ENCODE measurements at regions not wholly inside any gene's neighbourhood (a gene's known extent, or its start where the extent isn't known, plus 50 kb on each side); places are given as distances from the start of the nearest gene placed in this dataset.

DNA sequence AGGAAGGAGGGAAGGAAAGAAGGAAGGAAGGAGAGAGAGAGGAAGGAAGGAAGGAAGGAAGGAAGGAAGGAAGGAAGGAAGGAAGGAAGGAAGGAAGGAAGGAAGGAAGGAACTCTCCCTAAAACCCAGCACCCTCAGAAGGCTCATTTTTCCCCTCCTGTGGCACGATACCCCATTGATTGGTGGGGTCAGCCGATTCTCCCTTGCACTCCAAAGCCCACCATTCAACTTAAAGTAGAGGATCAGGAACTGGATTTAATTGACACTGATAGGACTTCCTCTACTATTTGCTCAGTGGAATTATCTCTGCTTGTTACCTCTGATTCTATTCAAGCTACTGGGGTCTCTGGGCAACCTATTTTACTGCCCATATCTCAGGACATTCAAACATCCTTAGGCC, 199.2 kb upstream of the MAOA start:
- TF ChIP-seq, protein P1, sequence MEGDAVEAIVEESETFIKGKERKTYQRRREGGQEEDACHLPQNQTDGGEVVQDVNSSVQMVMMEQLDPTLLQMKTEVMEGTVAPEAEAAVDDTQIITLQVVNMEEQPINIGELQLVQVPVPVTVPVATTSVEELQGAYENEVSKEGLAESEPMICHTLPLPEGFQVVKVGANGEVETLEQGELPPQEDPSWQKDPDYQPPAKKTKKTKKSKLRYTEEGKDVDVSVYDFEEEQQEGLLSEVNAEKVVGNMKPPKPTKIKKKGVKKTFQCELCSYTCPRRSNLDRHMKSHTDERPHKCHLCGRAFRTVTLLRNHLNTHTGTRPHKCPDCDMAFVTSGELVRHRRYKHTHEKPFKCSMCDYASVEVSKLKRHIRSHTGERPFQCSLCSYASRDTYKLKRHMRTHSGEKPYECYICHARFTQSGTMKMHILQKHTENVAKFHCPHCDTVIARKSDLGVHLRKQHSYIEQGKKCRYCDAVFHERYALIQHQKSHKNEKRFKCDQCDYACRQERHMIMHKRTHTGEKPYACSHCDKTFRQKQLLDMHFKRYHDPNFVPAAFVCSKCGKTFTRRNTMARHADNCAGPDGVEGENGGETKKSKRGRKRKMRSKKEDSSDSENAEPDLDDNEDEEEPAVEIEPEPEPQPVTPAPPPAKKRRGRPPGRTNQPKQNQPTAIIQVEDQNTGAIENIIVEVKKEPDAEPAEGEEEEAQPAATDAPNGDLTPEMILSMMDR (IDR thresholded peaks at IDR 0.05; ENCODE audit: low read depth, low read length) = no peak
- no peaks in the 10 kb centered on the region for H3K9me3 ChIP-seq (ENCODE audit: low read depth)
- no peaks in the 10 kb centered on the region for H3K4me1 ChIP-seq (ENCODE audit: low read depth)
- H3K4me3 ChIP-seq = no peak overlapping the region
- no peak for DNase-seq (ENCODE audit: low read depth in 1 of 2, low spot score in 1 of 2)
- no peaks in the 10 kb centered on the region for H3K36me3 ChIP-seq
- no peak overlapping the region for H3K27ac ChIP-seq
- H3K27me3 ChIP-seq = no peaks in the 10 kb centered on the region

DNA sequence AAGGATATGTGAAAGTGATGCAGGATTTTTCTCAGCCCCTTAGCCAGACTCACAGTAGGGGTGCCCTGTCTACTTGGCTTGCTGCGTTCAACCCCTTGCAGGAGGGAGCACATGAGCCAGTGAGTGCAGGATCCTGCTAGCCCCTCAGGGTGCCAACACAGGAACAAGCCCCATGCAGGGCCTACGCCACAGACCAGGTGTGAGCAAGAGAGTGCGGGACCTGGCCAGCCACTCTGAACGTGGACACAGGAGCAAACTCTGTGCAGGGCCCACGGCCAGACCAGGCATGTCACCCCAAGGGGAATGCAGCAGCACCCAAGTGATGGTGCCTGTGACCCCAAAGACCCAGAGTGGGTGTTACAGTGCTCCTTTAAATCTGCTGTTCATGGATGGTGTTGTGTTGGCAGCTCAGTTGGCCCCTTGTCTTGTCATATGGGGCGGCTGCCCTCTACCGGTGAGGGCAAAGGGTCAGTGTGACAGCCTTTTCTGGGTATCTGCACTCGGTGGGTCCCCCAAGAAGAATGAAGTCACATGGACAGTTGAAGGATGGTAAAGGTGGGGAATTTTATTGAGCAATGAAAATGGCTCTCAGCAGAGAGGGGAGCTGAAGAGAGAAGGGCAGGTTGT, 188.4 kb upstream of the MAOA start:
- no peak overlapping the region for H3K27ac ChIP-seq
- no peak for DNase-seq (ENCODE audit: low read depth in 1 of 2, low spot score in 1 of 2)
- TF ChIP-seq, protein P1 (IDR thresholded peaks at IDR 0.05; ENCODE audit: low read depth, low read length) = no peak
- H3K36me3 ChIP-seq = no peaks in the 10 kb centered on the region
- no peaks in the 10 kb centered on the region for H3K4me1 ChIP-seq (ENCODE audit: low read depth)
- H3K4me3 ChIP-seq = no peak overlapping the region
- H3K27me3 ChIP-seq = no peaks in the 10 kb centered on the region
- H3K9me3 ChIP-seq (ENCODE audit: low read depth) = no peaks in the 10 kb centered on the region

GRCh38 chrX:43469391-43470054, 186.6 kb upstream of the MAOA start:
- H3K27ac ChIP-seq = no peak overlapping the region
- DNase-seq (ENCODE audit: low read depth in 1 of 2, low spot score in 1 of 2) = no peak
- TF ChIP-seq, protein P1 (IDR thresholded peaks at IDR 0.05; ENCODE audit: low read depth, low read length) = no peak

DNA sequence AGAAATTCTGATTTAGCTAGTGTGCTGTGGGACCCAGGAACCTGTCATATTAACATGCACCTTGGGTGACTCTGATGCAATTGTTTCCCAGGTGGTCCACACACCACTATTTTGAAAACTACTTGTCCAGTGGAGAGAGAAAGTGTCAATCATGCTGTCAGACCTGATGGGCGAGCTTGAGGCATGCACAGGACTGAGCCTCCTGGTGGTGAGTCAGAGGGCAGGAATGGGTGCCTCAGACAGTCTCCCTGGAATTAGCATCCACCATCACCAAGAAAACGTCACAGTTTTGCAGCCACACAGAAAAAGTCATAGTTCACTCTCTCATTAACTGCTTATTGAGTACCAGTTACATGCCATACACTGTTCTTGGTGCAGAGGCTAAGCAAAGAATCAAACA, 181.8 kb upstream of the MAOA start:
- Histone ChIP-seq H3K4me1 (ENCODE audit: low read depth) (no peaks in the 10 kb centered on the region), H3K9me3 (ENCODE audit: low read depth) (no peaks in the 10 kb centered on the region), H3K36me3 (no peaks in the 10 kb centered on the region), H3K27me3 (no peaks in the 10 kb centered on the region), H3K27ac (no peak overlapping the region), H3K4me3 (no peak overlapping the region)
- no peak for DNase-seq (ENCODE audit: low read depth in 1 of 2, low spot score in 1 of 2)
- TF ChIP-seq, protein P1 (IDR thresholded peaks at IDR 0.05; ENCODE audit: low read depth, low read length) = no peak

More at GRCh38 chrX:43469391-43470054, 186.6 kb upstream of the MAOA start:
- H3K4me3 ChIP-seq = no peak overlapping the region
- no peaks in the 10 kb centered on the region for H3K4me1 ChIP-seq (ENCODE audit: low read depth)
- H3K36me3 ChIP-seq = no peaks in the 10 kb centered on the region
- H3K9me3 ChIP-seq (ENCODE audit: low read depth) = no peaks in the 10 kb centered on the region
- no peaks in the 10 kb centered on the region for H3K27me3 ChIP-seq

DNA sequence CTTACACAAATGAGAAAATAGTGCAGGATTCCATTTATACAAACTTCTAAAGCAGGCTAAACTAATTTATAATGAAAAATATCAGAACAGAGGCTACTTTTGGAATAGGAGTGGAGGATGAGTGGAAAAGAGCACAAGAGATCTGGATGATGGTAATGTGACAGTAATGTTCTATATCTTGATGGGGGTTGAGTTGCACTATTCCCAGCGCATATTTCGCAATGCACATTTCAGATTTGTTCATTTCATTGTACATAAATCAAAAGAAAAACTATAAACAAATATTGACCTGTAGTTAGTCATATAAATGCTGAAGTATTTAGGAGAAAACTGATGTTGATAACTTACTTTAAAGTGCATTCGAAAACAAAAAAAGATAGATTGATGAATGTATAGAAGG, 177.0 kb upstream of the MAOA start:
- DNase-seq (ENCODE audit: low read depth in 1 of 2, low spot score in 1 of 2) = no peak
- Histone ChIP-seq H3K4me1 (ENCODE audit: low read depth) (peaks cover 24% of the 10 kb centered on the region), H3K36me3 (no peaks in the 10 kb centered on the region), H3K27ac (no peak overlapping the region), H3K27me3 (no peaks in the 10 kb centered on the region), H3K9me3 (ENCODE audit: low read depth) (no peaks in the 10 kb centered on the region), H3K4me3 (no peak overlapping the region)
- TF ChIP-seq, protein P1 (IDR thresholded peaks at IDR 0.05; ENCODE audit: low read depth, low read length) = no peak
